ENCODE measurements at regions not wholly inside any gene's neighbourhood (a gene's known extent, or its start where the extent isn't known, plus 50 kb on each side); places are given as distances from the start of the nearest gene placed in this dataset.
"Not testable (repeated sequence)": the region's sequence is repeated elsewhere in the genome, so short reads cannot be mapped to it uniquely, and the experiment has no call there.

DNA sequence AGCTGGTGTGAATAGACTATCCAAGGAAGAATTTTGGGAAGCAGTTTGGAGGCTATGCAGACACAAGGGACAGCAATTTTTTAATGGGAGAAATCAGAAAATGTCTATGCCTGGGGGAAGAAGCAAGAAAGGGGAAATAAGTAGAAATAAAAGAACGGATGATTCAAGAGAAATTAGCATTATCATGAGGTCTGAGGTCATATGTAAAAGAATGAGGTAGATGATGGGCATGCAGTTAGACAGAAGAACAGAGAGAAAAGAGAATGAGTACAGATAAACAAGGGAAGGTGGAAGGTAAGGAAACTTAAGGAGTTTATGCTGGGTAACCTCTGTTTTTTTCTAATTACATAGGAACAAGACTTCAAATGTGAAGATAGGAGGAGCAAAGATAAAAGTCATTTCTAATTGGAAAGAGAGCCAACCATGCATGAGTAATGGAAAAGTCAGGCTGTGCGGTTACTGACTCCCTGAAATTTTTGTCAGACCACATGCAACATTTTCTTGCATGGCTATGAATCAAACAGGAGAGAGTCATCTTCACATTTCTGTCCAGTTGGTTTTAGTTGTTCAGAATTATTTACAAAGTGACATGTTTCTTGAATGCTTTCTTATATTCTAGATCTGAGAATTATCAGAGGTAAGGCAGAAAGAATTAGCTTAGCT, 101.0 kb upstream of the PIK3R1 start:
- no peak for DNase-seq

GRCh38 chr5:68112658-68113057, 102.9 kb upstream of the PIK3R1 start:
- DNase-seq, result no peak

- DNase-seq, result no peak
Measured at GRCh38 chr5:68110894-68111293, 104.7 kb upstream of the PIK3R1 start.

- DNase-seq, result no peak
Measured at GRCh38 chr5:68110264-68110663, 105.3 kb upstream of the PIK3R1 start.

DNA sequence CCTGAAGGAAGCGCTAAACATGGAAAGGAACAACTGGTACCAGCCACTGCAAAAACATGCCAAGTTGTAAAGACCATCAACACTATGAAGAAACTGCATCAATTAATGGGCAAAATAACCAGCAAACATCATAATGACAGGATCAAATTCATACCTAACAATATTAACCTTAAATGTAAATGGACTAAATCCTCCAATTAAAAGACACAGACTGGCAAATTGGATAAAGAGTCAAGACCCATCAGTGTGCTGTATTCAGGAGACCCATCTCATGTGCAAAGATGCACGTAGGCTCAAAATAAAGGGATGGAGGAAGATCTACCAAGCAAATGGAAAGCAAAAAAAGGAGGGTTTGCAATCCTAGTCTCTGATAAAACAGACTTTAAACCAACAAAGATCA, 111.3 kb upstream of the PIK3R1 start:
- DNase-seq, result not testable (repeated sequence)

- DNase-seq, result not testable (repeated sequence)
Measured at GRCh38 chr5:68103297-68103696, 112.3 kb upstream of the PIK3R1 start.

GRCh38 chr5:68099327-68099726, 116.2 kb upstream of the PIK3R1 start:
- DNase-seq, result no peak

DNA sequence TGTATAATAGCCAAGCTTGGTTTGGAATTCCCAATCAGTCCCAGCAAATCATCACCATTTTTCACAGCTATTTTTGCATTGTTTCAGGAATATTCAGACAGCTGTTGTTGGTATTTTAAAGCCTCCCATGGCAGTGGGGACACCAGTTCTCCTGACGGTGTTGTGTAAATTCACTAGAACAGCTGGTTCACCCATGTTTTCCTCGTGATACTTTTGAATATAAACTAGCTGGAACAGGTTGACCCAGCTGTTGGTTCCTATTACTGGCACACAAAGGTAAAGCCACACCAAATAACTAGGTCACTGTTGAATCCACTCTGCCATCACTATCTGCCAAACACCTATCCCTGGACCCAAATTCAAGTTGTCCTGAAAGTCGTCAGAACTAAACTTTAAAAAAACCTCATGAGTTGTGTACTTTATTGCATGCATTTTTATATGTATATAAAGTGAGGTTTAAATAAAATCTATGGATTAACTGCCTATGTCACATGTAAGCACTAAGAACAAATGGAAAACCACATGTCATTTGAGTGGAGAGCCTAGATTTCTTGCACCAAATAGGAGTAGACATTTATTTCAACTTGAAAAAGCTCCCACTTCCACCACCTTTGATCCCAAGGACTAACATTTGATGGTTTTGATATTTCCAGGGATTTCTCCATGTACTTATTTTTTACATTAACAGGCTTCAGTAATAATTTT, 121.9 kb upstream of the PIK3R1 start:
- no peak for DNase-seq

DNA sequence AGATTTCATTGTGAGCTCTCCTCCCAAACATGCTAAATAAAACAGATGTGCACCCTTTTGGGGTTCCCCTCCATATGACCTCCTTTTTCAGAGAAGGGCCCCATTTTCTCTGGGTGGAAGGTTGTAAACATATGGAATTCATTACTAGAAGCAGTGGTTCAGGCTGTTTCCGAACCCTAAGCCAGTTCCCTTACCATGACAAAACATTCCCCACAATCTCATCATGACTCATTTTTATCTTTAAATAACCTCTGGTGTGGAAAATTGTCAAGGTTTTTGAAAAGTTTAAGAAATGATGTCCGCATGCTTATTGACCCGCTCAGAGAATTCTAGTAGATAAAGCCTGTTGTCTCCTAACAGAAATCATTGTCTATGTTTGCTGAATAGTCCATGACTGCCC, 127.3 kb upstream of the PIK3R1 start:
- DNase-seq, result no peak

DNA sequence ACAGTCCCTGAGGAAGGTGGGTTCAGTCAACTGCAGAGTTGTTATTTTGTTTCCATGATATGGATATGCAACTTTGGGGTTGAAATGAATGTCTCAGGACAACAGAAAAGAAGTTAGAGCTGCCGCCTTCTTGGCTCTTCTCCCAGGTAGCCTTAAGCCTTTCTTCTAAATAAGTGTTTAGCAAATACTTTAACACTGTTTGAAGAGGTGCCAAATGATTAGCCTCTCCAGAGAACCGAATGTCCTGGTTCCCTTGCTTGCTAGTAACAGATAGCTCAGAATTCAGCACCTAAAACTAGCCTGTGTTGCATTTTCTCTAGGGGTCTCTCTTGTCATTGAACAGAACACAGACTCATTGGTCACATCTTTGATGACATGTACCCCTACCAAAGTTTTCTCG, 127.7 kb upstream of the PIK3R1 start:
- DNase-seq, result no peak

GRCh38 chr5:68086857-68087256, 128.7 kb upstream of the PIK3R1 start:
- no peak for DNase-seq

DNA sequence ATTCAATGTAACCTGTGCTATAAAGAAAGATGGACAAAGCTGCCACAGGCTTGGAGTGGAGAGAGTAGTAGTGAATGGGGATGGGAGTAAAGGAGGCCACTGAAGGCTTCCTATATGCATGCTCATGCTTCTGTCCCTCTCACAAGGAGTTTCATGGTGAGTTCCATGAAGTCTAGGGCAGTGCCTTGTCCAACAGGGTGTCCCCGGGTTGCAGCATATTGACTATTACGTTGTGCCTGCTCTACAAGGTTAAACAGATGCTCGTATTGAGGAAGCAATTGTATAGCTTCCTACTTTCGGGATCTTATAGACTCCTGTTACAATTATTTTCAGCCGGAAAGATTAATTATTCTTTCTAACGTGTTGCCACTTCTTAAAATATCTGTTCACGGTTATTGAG, 129.1 kb upstream of the PIK3R1 start:
- no peak for DNase-seq

- DNase-seq, result no peak
Measured at GRCh38 chr5:68084396-68084795, 131.2 kb upstream of the PIK3R1 start.

- no peak for DNase-seq
Measured at GRCh38 chr5:68080282-68081050, 135.1 kb upstream of the PIK3R1 start.

GRCh38 chr5:68077349-68077894, 138.1 kb upstream of the PIK3R1 start:
- no peak for DNase-seq

- no peak for DNase-seq
Measured at GRCh38 chr5:68074633-68075032, 140.9 kb upstream of the PIK3R1 start.

- no peak for DNase-seq
Measured at GRCh38 chr5:68074048-68074632, 141.4 kb upstream of the PIK3R1 start.

DNA sequence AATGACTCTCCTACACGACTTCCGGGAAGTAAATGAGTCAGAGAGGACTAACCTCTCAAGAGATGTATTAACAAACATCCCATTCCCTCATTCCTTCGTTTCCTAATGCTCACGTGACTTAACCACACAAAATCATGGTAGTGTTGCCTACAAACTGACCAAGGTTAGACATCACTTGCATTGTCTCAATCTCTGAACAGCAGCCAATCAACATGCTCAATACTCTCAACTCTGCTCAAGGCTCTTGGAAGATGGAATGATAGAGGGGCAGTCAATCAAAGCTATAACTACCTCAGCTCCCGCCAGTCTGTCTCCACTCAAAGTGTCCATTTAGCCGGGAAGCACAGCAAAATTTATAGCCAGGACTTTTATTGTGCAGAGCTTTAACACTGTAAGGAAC, 143.8 kb upstream of the PIK3R1 start:
- DNase-seq, result no peak

- no peak for DNase-seq
Measured at GRCh38 chr5:68071282-68071632, 144.3 kb upstream of the PIK3R1 start.

DNA sequence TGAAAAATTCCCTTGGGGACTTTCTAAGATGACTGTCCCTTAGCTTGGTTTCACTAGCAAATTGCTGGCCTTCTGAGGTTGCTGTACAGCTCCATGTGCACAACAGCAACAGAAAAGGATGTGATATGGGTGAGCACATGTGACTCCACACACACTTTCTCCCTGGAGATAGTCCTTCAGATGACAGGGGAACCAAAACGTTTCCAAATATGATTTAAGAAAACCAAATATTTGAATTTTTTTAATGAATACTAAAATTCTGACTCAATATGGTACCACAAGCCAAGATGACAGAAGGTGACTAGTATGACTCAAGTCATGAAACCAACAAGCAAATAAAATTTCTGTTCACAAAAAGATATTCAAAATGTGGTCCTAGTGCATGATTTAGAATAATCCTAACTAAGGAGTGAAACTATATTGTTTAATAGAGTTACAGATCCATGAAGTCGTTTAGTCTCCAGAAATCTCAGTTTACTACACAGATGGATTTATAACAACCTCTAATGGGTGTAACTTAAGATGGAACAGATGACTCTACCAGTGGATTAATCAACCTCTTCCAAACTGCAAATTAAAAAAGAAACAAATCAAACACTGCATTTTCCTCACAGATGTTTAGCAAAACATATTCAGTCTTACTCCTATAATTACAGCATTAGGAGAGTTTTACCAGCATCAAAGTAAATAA, 144.8 kb upstream of the PIK3R1 start:
- no peak for DNase-seq

GRCh38 chr5:68067976-68068603, 147.5 kb upstream of the PIK3R1 start:
- no peak for DNase-seq

DNA sequence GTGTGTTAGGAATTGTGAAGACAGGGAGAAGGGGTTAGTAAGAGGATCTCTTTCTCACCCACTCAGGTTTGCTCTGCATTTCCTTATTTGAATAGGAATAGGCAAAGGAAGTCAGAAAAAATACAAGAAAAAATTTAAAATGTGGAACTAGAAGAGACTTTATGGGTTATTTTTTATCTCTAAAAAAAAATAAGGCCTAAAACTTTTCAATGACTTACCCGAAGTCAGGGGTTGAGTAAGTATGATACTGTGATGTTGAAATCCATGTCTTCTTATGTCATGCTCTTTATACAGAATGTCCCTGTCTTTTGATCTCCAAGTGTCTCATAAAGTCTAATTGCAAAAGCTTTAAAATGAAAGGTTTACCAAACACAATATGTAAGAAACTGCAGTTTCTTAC, 148.3 kb upstream of the PIK3R1 start:
- no peak for DNase-seq
